ENCODE measurements at regions not wholly inside any gene's neighbourhood (a gene's known extent, or its start where the extent isn't known, plus 50 kb on each side); places are given as distances from the start of the nearest gene placed in this dataset.

DNA sequence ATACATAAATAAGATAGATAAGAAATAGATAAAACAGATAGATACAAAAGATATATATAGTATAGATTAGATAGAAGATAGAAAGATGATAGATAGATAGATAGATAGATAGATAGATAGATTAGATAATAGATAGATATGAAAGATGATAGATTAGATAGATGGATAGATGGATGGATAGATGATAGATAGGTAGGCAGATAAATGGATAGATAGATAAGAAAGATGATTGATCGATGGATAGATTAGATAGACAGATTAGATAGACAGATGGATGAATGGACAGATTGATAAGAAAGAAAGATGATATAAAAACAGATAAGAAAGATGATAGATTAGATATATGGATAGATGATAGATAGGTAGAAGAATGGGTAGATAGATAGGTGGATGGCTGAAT, 90.3 kb downstream of the SMIM20 start:
- Histone ChIP-seq H3K9me3 (no peaks in the 10 kb centered on the region), H3K27ac (no peak overlapping the region), H3K4me3 (no peak overlapping the region), H3K36me3 (no peaks in the 10 kb centered on the region), H3K4me1 (no peaks in the 10 kb centered on the region), H3K27me3 (no peaks in the 10 kb centered on the region), H3K9ac (ENCODE audit: low read depth in 2 of 2, low read length in 2 of 2) (no peak overlapping the region)
- intact Hi-C loops (cut with DNase I), result no loop called here
- no peak for DNase-seq
- TF ChIP-seq, protein P1, sequence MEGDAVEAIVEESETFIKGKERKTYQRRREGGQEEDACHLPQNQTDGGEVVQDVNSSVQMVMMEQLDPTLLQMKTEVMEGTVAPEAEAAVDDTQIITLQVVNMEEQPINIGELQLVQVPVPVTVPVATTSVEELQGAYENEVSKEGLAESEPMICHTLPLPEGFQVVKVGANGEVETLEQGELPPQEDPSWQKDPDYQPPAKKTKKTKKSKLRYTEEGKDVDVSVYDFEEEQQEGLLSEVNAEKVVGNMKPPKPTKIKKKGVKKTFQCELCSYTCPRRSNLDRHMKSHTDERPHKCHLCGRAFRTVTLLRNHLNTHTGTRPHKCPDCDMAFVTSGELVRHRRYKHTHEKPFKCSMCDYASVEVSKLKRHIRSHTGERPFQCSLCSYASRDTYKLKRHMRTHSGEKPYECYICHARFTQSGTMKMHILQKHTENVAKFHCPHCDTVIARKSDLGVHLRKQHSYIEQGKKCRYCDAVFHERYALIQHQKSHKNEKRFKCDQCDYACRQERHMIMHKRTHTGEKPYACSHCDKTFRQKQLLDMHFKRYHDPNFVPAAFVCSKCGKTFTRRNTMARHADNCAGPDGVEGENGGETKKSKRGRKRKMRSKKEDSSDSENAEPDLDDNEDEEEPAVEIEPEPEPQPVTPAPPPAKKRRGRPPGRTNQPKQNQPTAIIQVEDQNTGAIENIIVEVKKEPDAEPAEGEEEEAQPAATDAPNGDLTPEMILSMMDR (IDR thresholded peaks at IDR 0.05), result no peak

GRCh38 chr4:26005764-26006163, 91.7 kb downstream of the SMIM20 start:
- no peak overlapping the region for H3K9ac ChIP-seq (ENCODE audit: low read depth in 2 of 2, low read length in 2 of 2)
- DNase-seq, result no peak
- no peaks in the 10 kb centered on the region for H3K27me3 ChIP-seq
- H3K27ac ChIP-seq, result no peak overlapping the region
- TF ChIP-seq, protein P1 (IDR thresholded peaks at IDR 0.05), result no peak
- intact Hi-C loops (cut with DNase I), result no loop called here
- H3K4me3 ChIP-seq, result no peak overlapping the region
- H3K4me1 ChIP-seq, result no peaks in the 10 kb centered on the region
- no peaks in the 10 kb centered on the region for H3K9me3 ChIP-seq
- no peaks in the 10 kb centered on the region for H3K36me3 ChIP-seq

DNA sequence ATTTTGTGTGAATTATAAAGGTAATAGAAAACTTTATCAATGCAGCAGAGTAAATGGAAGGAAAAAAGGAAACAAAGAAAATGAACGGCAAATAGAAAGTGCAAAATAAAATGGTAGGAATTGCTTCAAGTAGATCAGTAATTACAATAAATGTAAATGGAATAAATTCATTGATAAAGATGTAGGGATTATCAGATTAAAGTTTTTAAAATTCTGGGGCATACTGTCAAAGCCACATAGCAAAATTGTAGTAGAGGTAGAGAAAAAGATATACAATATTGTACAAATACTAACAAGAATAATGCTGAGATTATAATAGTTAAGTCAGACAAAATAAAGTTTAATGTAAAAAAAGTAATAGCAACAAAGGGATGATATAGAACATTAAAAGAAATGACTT, 94.7 kb downstream of the SMIM20 start:
- no peaks in the 10 kb centered on the region for H3K27me3 ChIP-seq
- no peaks in the 10 kb centered on the region for H3K36me3 ChIP-seq
- no peaks in the 10 kb centered on the region for H3K9me3 ChIP-seq
- no peak overlapping the region for H3K27ac ChIP-seq
- H3K9ac ChIP-seq (ENCODE audit: low read depth in 2 of 2, low read length in 2 of 2), result no peak overlapping the region
- no peaks in the 10 kb centered on the region for H3K4me1 ChIP-seq
- H3K4me3 ChIP-seq, result no peak overlapping the region
- no peak for DNase-seq
- intact Hi-C loops (cut with DNase I), result no loop called here
- TF ChIP-seq, protein P1 (IDR thresholded peaks at IDR 0.05), result no peak

DNA sequence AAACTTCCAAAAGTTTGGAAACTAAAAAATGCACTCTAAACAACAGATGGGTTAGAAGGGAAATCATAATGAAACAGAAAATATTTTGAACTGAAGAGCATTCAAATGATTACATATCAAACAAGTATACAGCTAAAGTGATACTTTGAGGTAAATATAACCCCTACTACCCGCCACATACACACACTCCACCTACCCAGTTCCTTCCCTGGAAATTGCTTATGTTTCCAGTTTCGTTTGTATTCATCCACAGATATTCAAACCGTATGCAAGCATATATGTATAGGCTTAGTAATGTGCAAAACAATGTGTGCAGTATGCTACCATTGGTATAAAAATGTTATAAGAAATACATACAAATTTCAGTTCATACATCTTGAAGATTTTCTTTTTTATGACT, 95.5 kb downstream of the SMIM20 start:
- no peak overlapping the region for H3K9ac ChIP-seq (ENCODE audit: low read depth in 2 of 2, low read length in 2 of 2)
- H3K4me3 ChIP-seq, result no peak overlapping the region
- TF ChIP-seq, protein P1 (IDR thresholded peaks at IDR 0.05), result no peak
- intact Hi-C loops (cut with DNase I), result no loop called here
- no peak overlapping the region for H3K27ac ChIP-seq
- H3K9me3 ChIP-seq, result no peaks in the 10 kb centered on the region
- no peaks in the 10 kb centered on the region for H3K36me3 ChIP-seq
- DNase-seq, result no peak
- H3K27me3 ChIP-seq, result no peaks in the 10 kb centered on the region
- H3K4me1 ChIP-seq, result no peaks in the 10 kb centered on the region

DNA sequence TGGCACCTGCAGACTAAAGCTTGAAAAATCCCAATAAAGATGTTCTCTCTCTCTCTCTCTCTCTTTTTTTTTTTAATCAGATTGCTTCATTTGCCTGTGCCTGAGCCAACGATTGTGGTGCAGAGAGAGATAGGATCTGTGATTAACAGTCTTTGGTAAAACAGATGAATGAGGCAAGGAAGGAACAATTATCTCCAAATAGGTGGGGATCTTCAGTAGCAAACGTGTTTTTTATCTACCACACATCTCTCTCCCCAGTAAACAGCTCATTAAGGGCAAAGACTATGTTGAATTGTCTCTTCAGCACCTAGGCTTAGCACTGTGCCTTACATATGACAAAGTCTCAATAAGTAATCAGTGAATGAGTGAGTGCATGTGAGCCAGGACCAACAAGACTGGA, 96.3 kb downstream of the SMIM20 start:
- no peak for DNase-seq
- Histone ChIP-seq H3K27ac (no peak overlapping the region), H3K36me3 (no peaks in the 10 kb centered on the region), H3K4me1 (no peaks in the 10 kb centered on the region), H3K9ac (ENCODE audit: low read depth in 2 of 2, low read length in 2 of 2) (no peak overlapping the region), H3K4me3 (no peak overlapping the region), H3K27me3 (no peaks in the 10 kb centered on the region), H3K9me3 (no peaks in the 10 kb centered on the region)
- intact Hi-C loops (cut with DNase I), result no loop called here
- TF ChIP-seq, protein P1 (IDR thresholded peaks at IDR 0.05), result no peak

DNA sequence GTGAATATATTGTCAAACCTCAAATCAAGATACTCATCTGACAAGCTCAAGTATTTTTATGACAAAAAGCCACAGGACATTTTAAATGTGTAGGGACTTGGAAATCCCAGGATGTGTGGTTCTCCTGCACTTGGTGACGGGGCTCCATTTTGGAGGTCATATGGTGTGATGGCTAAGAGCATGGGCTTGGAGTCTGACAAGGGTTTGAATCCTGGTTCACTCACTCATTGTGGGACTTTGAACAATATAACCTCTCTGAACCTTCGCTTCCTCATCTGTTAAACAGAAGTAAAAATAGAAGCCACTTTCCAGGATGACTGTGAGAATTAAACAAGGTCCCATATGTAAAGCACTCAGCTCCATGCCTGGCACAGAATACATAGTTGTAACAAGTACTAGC, 99.6 kb downstream of the SMIM20 start:
- TF ChIP-seq, protein P1 (IDR thresholded peaks at IDR 0.05), result no peak
- intact Hi-C loops (cut with DNase I), result no loop called here

More for the DNA sequence above, 99.6 kb downstream of the SMIM20 start:
- Histone ChIP-seq H3K4me1 (no peaks in the 10 kb centered on the region), H3K27me3 (no peaks in the 10 kb centered on the region), H3K9ac (ENCODE audit: low read depth in 2 of 2, low read length in 2 of 2) (no peak overlapping the region), H3K9me3 (no peaks in the 10 kb centered on the region), H3K27ac (no peak overlapping the region), H3K4me3 (no peak overlapping the region), H3K36me3 (no peaks in the 10 kb centered on the region)
- DNase-seq, result no peak

Measured in colonic mucosa (tissue), 4 donors.